ENCODE measurements at regions not wholly inside any gene's neighbourhood (a gene's known extent, or its start where the extent isn't known, plus 50 kb on each side); places are given as distances from the start of the nearest gene placed in this dataset.
A peak's percentile ranks its signal among the peaks of the same experiment; 100 is the strongest.

- DNase-seq (ENCODE audit: low spot score) = no peak
These were observed 292.8 kb downstream of the SEC14L1 start for GRCh38 chr17:77433385-77434135.

- no peak for DNase-seq (ENCODE audit: low spot score)
These were observed 293.7 kb downstream of the SEC14L1 start for GRCh38 chr17:77434136-77435114.

DNA sequence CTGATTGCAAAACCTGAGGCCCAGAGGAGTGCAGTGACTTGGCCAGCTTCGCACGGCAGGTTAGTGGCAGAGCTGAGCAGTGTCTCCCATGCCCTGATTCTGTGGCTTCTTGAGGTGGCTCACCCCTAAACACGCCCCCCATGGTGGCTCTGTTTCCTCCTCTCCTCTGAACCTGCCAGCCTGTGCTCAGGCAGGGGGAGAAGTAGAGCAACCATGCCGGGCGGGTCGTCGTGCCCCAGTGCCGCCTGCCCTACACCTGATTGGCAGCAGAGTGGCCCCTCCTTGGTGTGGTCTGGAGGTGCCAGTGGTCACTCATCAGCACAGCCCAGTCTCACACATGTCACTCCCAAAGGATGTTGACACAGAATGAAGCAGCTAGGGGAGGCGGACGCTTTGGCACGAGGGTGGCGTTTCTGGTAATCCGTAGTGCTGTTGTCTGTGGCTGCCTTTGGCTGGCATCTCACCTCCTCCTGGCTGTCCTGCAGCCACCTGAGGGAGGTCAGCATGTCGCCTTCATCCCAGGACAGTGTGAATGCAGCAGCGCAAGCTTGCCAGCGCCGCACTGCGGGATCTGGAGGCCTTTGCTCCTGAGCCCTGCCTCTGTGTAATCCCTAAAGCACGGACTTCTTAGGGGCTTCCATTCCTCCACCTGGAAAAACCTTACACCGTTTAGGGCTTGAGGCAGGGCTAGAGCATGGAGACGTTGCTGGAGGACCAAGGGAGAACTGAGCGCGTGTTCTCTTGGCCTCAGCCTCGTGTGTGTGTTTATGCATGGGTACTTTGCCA is 294.7 kb downstream of the SEC14L1 start:
- DNase-seq (ENCODE audit: low spot score) = no peak

GRCh38 chr17:77436058-77436442 is 295.3 kb downstream of the SEC14L1 start:
- DNase-seq (ENCODE audit: low spot score) = no peak

DNA sequence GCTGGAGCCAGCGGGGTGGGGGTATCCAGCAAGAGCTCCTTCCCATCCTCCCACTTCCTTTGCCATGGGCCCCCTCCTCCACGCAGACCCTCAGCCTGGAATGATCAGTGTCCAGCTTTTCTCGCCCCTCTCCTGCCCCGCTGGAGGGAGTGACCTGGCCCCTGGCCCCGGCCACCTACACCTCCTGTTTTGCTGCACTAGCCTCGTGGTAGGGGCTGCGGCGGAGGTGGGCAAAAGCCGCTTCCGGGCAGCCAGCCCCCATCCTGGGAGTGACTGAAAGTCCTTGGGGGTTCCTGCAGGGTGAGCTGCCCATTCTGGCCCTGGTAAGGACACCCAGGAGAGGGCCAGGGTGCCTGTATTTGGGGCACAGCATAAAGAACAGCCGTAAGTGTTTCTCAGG is 295.7 kb downstream of the SEC14L1 start:
- DNase-seq (ENCODE audit: low spot score) = no peak

- peak; percentile 34 for DNase-seq (ENCODE audit: low spot score)
These were observed 296.2 kb downstream of the SEC14L1 start for GRCh38 chr17:77437017-77437416.

DNA sequence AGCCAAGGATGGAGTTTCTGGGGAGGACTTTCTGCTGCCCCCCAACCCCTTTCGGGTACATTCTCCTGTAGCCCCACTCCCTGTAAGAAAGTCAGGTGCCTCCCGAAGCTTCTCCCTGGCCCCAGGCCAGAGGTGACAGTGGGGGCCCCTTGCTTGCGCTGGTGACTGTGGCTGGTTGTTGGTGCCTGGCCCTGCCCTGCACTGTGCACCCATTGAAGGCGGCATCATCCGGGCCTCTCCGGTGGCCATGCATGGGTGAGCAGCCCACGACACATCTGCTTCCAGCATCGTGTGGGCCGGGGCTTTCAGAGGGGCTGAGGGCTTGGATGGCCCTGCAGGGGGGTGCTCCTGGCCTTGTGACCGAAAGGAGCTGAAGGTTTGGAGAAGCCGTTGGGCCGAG is 297.0 kb downstream of the SEC14L1 start:
- DNase-seq (ENCODE audit: low spot score) = no peak

GRCh38 chr17:77438241-77439188 is 297.7 kb downstream of the SEC14L1 start:
- DNase-seq (ENCODE audit: low spot score) = no peak

DNA sequence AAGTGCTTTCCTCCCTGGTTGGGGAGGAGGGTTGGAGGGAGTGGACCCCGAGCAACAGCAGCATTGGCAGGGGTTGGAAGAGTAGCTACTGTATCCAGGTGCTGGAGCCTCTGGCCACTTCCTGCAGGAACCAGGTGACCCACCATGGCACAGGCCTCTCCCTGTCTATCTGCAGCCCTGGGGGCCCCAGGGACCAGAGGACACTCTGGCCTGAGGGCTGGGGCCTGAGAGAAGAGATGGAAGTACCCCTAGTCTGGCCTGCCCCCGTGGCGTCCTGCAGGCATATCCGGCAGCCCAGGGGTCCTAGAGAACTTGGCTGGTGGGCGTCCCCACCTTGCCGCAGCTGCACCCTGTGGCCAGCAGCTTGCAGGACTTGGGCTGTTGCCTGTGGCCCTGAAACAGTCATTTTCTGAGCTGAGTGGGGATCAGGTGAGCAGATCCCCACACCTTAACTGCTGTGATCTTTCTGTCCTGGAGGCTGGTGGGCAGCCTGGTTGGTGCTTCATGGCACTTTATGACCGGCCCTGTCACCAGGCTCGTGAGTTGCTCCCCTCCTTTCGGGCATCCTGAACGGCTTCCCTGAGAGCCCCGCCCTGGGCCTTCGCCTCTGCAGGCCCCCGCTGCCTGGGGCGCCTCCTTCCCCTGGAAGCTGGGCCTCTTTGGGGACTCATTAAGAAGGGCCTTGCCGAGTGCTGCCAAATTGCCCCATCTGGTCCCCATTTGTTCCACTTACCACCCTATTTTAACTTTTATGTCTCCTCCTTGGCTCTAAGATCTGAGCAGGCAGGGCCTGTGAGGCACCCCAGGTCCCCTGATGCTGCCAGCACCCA is 298.6 kb downstream of the SEC14L1 start:
- no peak for DNase-seq (ENCODE audit: low spot score)

DNA sequence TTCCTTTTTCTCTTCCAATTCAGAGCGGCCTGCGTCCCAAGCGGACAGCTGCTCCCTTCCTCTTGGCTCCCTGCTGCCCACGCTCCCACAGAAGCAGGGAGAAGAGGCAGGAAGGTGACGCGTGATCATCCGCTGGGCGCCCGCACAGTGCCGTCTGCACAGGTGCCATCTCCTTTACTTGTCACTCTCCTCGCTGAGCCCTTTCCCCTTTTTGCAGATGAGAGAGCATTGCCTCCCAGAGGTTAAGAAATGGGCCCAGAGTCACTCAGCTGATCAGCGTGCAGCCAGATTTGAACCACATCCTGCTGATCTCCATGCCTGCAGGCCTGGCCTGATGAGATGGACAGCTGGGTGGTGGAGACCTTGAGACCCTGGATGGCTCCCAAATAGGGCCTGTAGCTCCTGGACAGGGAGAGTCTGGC is 299.8 kb downstream of the SEC14L1 start:
- no peak for DNase-seq (ENCODE audit: low spot score)

GRCh38 chr17:77441130-77441920 is 300.6 kb downstream of the SEC14L1 start:
- DNase-seq (ENCODE audit: low spot score) = peak; percentile 18

- no peak for DNase-seq (ENCODE audit: low spot score)
These were observed 301.2 kb downstream of the SEC14L1 start for GRCh38 chr17:77441940-77442339.

GRCh38 chr17:77442976-77443747 is 302.4 kb downstream of the SEC14L1 start:
- no peak for DNase-seq (ENCODE audit: low spot score)

DNA sequence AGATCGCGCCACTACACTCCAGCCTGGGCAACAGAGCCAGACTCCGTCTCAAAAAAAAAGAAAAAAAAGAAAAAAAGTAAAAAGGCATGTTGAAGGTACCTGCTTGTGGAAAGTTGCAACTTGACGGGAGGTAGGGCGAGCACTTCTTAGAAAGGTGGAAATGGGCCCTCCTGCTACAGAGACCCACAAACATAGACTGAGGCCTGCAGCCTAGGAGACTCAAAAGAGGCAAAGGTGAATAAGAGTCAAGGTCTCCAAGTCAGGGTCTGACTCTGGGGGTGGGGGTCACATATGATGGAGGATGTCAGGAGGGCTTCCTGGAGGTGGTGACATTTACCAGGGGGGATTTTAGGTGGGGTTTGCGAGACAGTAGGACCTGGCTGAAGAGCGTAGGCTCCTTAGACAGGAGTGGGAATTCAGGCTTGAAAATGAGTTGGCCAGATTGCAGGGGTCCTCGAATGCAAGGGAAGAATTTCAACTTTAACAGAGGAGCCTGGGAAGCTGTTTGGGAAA is 303.0 kb downstream of the SEC14L1 start:
- DNase-seq (ENCODE audit: low spot score) = no peak

- no peak for DNase-seq (ENCODE audit: low spot score)
These were observed 303.8 kb downstream of the SEC14L1 start for GRCh38 chr17:77444628-77444983.

DNA sequence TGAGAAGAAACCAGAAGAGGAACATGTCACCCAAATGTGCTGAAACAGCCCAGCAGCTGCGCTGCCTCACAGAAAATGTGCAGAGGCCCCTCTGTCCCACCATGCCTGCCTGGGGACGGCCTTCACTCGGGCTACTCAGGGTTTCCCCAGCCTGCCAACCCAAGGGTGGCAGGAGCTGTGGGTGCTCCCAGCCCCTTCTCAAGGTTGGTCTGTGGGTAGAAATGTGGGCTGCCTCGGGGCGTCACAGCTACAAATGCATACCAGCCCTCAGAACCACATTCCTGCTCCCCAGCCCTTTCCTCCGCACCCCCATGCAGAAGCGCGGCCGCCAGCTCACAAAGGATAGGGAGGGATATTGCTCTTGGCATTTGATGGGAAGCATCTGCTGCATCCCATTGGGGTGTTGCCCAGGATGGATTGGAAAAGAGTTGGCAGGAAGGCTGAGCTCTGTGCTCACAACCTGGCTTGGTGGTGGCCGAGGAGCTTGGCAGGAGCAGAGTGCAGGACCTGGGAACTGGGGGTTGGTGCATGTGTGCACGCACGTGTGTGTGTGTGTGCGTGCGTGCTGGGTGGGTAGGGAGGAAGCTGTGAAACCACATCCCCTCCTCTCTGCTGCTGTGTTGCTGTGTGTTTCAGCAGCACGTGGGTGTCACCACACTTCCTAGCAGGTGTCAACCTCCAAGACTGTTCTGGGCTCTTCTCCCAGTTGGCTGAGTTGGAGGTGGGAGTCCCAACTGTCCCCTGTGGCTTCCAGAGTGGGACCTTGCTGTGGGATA is 304.4 kb downstream of the SEC14L1 start:
- no peak for DNase-seq (ENCODE audit: low spot score)

GRCh38 chr17:77445760-77446532 is 305.2 kb downstream of the SEC14L1 start:
- DNase-seq (ENCODE audit: low spot score) = no peak

All from kidney tubule cell (primary cell).